Parathyroid adenoma (tissue), 2 donors: ENCODE measurements at regions not wholly inside any gene's neighbourhood (a gene's known extent, or its start where the extent isn't known, plus 50 kb on each side); places are given as distances from the start of the nearest gene placed in this dataset.

ENCODE experiments used
- H2AFZ ChIP-seq: fragments of 300-600 bp; sonication (generic); one replicate; pipeline ENCODE4 v1.7.0; 2017; ENCODE audit warnings: antibody characterized with exemption, mild to moderate bottlenecking
- H3K27ac ChIP-seq: fragments of 300-600 bp; sonication (generic); one replicate; pipeline ENCODE4 v1.7.0; 2017
- H3K27me3 ChIP-seq: fragments of 300-600 bp; sonication (generic); one replicate; pipeline ENCODE4 v1.7.0; 2017; ENCODE audit warnings: low read length; ENCODE audit not compliant: control insufficient read depth, insufficient read depth
- H3K36me3 ChIP-seq: fragments of 300-600 bp; sonication (generic); one replicate; pipeline ENCODE4 v1.7.0; 2017; ENCODE audit warnings: low read length; ENCODE audit not compliant: control insufficient read depth, insufficient read depth
- H3K4me1 ChIP-seq: fragments of 300-600 bp; sonication (generic); one replicate; pipeline ENCODE4 v1.7.0; 2017; ENCODE audit warnings: control low read depth
- H3K4me2 ChIP-seq: fragments of 300-600 bp; sonication (generic); one replicate; pipeline ENCODE4 v1.7.0; 2017; ENCODE audit warnings: low read length
- H3K4me3 ChIP-seq: fragments of 300-600 bp; sonication (generic); one replicate; pipeline ENCODE4 v1.7.0; 2017; ENCODE audit warnings: low read depth, low read length
- H3K79me2 ChIP-seq: fragments of 300-600 bp; sonication (generic); one replicate; pipeline ENCODE4 v1.7.0; 2017; ENCODE audit warnings: control low read depth
- H3K9ac ChIP-seq: fragments of 300-600 bp; sonication (generic); one replicate; pipeline ENCODE4 v1.7.0; 2017; ENCODE audit warnings: mild to moderate bottlenecking
- H3K9me3 ChIP-seq: fragments of 300-600 bp; sonication (generic); one replicate; pipeline ENCODE4 v1.7.0; 2017; ENCODE audit warnings: low read length; ENCODE audit not compliant: control insufficient read depth
- TF ChIP-seq, protein P1 (sequence below): fragments of 300-600 bp; sonication (generic); IDR thresholded peaks from one replicate; pipeline ENCODE4 v1.7.0; 2017; ENCODE audit warnings: antibody characterized with exemption, mild to moderate bottlenecking
- donor health status: primary hyperparathyroidism.

DNA sequence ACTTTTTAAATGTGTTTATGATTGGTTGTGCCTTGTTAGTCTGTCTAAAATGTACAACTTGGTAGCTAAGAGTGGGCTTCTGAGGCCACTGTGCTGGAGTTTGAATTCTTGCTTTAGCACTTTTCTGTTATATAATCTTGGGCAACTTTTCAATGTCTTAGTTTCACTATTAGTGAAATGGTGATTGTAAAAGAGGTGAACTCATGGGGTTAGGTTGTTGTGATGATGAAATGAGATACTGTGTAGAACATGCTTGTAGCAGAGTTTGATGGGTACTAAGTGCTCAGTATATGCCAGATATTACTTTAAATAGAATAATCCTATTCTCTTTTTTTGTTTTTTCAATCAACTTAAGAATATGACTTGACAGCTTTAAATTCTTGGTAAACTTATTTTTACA is 624.7 kb downstream of the CD109 start:
- Histone ChIP-seq H3K4me3 (no peak overlapping the region), H3K9me3 (no peaks in the 10 kb centered on the region), H3K27ac (no peak overlapping the region), H3K9ac (no peak overlapping the region), H3K4me2 (no peak overlapping the region), H3K4me1 (no peaks in the 10 kb centered on the region), H3K27me3 (no peaks in the 10 kb centered on the region), H2AFZ (no peak overlapping the region), H3K79me2 (no peaks in the 10 kb centered on the region), H3K36me3 (no peaks in the 10 kb centered on the region)
- TF ChIP-seq, protein P1, sequence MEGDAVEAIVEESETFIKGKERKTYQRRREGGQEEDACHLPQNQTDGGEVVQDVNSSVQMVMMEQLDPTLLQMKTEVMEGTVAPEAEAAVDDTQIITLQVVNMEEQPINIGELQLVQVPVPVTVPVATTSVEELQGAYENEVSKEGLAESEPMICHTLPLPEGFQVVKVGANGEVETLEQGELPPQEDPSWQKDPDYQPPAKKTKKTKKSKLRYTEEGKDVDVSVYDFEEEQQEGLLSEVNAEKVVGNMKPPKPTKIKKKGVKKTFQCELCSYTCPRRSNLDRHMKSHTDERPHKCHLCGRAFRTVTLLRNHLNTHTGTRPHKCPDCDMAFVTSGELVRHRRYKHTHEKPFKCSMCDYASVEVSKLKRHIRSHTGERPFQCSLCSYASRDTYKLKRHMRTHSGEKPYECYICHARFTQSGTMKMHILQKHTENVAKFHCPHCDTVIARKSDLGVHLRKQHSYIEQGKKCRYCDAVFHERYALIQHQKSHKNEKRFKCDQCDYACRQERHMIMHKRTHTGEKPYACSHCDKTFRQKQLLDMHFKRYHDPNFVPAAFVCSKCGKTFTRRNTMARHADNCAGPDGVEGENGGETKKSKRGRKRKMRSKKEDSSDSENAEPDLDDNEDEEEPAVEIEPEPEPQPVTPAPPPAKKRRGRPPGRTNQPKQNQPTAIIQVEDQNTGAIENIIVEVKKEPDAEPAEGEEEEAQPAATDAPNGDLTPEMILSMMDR: no peak

DNA sequence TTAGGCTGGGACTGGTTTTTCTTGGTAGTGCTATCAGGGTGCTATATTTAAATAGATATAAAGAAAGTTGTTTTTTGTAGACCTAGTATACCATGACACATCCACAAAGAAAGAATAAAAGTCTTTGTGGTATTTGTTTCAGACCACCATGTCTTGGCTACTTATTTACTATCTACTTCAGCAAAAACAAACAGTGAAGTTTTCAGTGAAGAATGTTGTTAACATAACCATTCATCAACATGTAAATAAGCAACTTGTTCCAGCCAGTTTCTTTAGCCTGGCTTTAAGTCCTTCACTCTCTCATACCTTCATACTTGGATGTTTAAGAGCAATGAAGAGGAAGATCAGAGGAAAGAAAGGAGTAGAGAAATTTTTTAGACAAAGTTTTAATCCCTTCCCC is 624.1 kb downstream of the CD109 start:
- no peak overlapping the region for H3K4me3 ChIP-seq
- H3K36me3 ChIP-seq: no peaks in the 10 kb centered on the region
- TF ChIP-seq, protein P1: no peak
- H3K9me3 ChIP-seq: no peaks in the 10 kb centered on the region
- H2AFZ ChIP-seq: no peak overlapping the region
- no peak overlapping the region for H3K4me2 ChIP-seq
- H3K4me1 ChIP-seq: no peaks in the 10 kb centered on the region
- H3K27ac ChIP-seq: no peak overlapping the region
- no peak overlapping the region for H3K9ac ChIP-seq
- H3K27me3 ChIP-seq: no peaks in the 10 kb centered on the region
- no peaks in the 10 kb centered on the region for H3K79me2 ChIP-seq

DNA sequence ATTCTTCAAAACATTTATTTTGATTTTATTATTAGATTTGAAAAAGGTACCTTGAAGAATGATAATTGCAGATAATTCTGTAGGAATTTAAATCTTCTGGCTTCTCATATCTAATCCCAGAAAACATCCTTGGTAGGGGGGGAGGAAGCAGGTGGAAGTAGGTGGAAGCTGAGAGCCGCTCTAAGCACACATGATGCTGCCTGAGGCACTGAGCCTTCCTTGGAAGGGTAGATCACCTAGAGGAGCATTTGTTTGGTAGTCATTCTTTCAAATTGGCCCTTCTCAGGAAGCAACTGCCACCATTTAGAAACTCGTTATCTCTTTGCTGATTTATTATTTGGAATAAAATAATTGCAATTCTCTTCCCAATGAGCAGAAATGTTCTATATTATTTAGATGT is 623.3 kb downstream of the CD109 start:
- Histone ChIP-seq H3K79me2 (no peaks in the 10 kb centered on the region), H3K4me3 (no peak overlapping the region), H3K4me1 (no peaks in the 10 kb centered on the region), H3K27me3 (no peaks in the 10 kb centered on the region), H3K9me3 (no peaks in the 10 kb centered on the region), H3K4me2 (no peak overlapping the region), H3K9ac (no peak overlapping the region), H3K36me3 (no peaks in the 10 kb centered on the region), H3K27ac (no peak overlapping the region), H2AFZ (no peak overlapping the region)
- TF ChIP-seq, protein P1: no peak

DNA sequence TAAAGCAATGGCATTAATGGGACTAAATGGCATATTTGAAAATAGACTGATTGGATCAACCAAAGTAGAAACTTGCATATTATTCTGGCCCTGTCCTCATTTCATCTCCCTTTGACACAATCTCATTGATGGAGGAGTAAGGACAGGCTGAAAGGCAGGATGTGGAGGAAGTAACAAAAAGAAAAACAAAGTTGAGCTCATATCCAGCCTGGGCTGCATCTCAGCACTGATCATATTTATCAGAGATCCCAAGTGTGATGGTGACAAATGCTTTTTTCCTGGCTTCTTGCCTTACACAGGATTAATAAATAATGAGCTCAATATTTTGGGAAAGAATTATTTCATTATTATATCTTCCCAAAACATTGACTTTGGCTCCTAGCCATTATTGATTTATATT is 622.7 kb downstream of the CD109 start:
- Histone ChIP-seq H3K36me3 (no peaks in the 10 kb centered on the region), H3K27ac (no peak overlapping the region)
- TF ChIP-seq, protein P1: no peak

DNA sequence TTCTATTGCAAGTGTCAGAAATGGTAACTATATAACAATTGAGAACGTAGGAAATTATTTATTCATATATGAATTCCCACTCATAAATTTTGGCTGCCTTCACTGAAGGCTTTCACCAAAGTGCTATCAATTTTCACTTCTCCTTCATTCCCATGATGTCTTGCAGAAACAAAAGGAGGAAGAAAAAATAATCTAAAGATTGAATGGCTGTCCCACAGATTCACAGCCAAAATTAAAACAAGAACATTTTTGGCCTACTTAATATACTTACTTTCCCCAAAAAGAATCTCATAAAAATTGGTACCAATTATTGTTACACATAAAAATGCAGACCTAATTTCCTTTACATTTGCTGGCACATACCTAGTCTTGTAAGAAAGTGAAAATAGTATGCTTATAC is 616.1 kb downstream of the CD109 start:
- H3K9ac ChIP-seq: no peak overlapping the region
- H3K79me2 ChIP-seq: no peaks in the 10 kb centered on the region
- no peak overlapping the region for H3K4me2 ChIP-seq
- no peak overlapping the region for H2AFZ ChIP-seq
- no peak overlapping the region for H3K27ac ChIP-seq
- no peaks in the 10 kb centered on the region for H3K4me1 ChIP-seq
- H3K4me3 ChIP-seq: no peak overlapping the region
- H3K36me3 ChIP-seq: no peaks in the 10 kb centered on the region
- TF ChIP-seq, protein P1: no peak
- no peaks in the 10 kb centered on the region for H3K27me3 ChIP-seq
- H3K9me3 ChIP-seq: no peaks in the 10 kb centered on the region

More for the DNA sequence above, 622.7 kb downstream of the CD109 start:
- no peaks in the 10 kb centered on the region for H3K27me3 ChIP-seq
- no peak overlapping the region for H2AFZ ChIP-seq
- H3K9ac ChIP-seq: no peak overlapping the region
- no peak overlapping the region for H3K4me2 ChIP-seq
- H3K79me2 ChIP-seq: no peaks in the 10 kb centered on the region
- H3K4me1 ChIP-seq: no peaks in the 10 kb centered on the region
- no peaks in the 10 kb centered on the region for H3K9me3 ChIP-seq
- H3K4me3 ChIP-seq: no peak overlapping the region
